Hematopoietic multipotent progenitor cell treated with erythropoietin and hydrocortisone succinate and interleukin-3 and kit ligand, for 15 days (in vitro differentiated cells): ENCODE measurements at regions not wholly inside any gene's neighbourhood (a gene's known extent, or its start where the extent isn't known, plus 50 kb on each side); places are given as distances from the start of the nearest gene placed in this dataset.

Experiments
- DNase-seq: peaks from one replicate; pipeline ENCODE4 v3.0.0-alpha.2; 2015; ENCODE audit warnings: low spot score

- DNase-seq: no peak
These were observed 356.2 kb downstream of the MYCN start for GRCh38 chr2:16296331-16297250.

- no peak for DNase-seq
These were observed 355.6 kb downstream of the MYCN start for GRCh38 chr2:16296038-16296290.

- no peak for DNase-seq
These were observed 354.4 kb downstream of the MYCN start for GRCh38 chr2:16294791-16295190.

- no peak for DNase-seq
These were observed 353.5 kb downstream of the MYCN start for GRCh38 chr2:16293871-16294270.

GRCh38 chr2:16293398-16293797 lies 353.0 kb downstream of the MYCN start:
- no peak for DNase-seq

GRCh38 chr2:16291731-16292550 lies 351.6 kb downstream of the MYCN start:
- no peak for DNase-seq

GRCh38 chr2:16291226-16291625 lies 350.9 kb downstream of the MYCN start:
- DNase-seq: no peak

GRCh38 chr2:16290311-16291020 lies 350.1 kb downstream of the MYCN start:
- DNase-seq: no peak

- no peak for DNase-seq
These were observed 348.2 kb downstream of the MYCN start for GRCh38 chr2:16288371-16289112.

- DNase-seq: no peak
These were observed 347.5 kb downstream of the MYCN start for GRCh38 chr2:16287831-16288230.

GRCh38 chr2:16287281-16287680 lies 346.9 kb downstream of the MYCN start:
- no peak for DNase-seq

- no peak for DNase-seq
These were observed 345.6 kb downstream of the MYCN start for GRCh38 chr2:16285813-16286510.

GRCh38 chr2:16284941-16285625 lies 344.7 kb downstream of the MYCN start:
- DNase-seq: no peak

- no peak for DNase-seq
These were observed 342.9 kb downstream of the MYCN start for GRCh38 chr2:16283071-16283850.

- DNase-seq: no peak
These were observed 342.2 kb downstream of the MYCN start for GRCh38 chr2:16282511-16282910.

GRCh38 chr2:16281451-16282335 lies 341.3 kb downstream of the MYCN start:
- DNase-seq: no peak

- DNase-seq: no peak
These were observed 339.7 kb downstream of the MYCN start for GRCh38 chr2:16280081-16280480.

GRCh38 chr2:16279641-16280040 lies 339.3 kb downstream of the MYCN start:
- DNase-seq: no peak

- no peak for DNase-seq
These were observed 338.8 kb downstream of the MYCN start for GRCh38 chr2:16279201-16279570.
